ENCODE measurements at regions not wholly inside any gene's neighbourhood (a gene's known extent, or its start where the extent isn't known, plus 50 kb on each side); places are given as distances from the start of the nearest gene placed in this dataset.
A peak's percentile ranks its signal among the peaks of the same experiment; 100 is the strongest.

DNA sequence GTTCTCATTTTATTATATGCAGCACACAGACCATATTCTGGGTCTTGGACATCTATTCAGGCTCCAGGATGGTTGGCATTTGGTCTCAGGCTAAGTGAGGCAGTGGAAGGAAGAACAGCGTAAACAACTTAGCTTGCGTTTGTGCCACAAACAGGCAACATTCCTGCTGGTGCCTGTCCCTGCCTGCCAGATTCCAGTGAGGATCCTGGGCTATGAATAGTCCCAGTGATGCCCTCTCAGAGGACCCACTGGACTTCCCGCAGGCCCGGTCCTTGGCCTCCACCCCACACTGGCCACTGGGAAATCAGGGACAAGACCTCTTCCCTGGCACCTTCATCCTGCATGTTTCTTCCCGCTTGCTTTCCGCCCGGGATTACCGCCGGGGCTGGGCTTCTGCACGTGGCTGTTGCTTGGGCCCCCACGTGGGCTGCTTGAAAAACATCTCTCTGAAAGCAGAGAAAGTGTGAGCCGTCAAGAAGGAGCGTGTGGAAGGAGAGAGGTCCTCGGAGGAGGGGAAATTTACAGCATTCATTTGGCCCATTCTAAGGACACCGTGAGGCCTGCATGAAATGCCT, 145.1 kb upstream of the WNT4 start:
- H3K4me3 ChIP-seq (ENCODE audit: low read depth, poor library complexity, severe bottlenecking): no peak overlapping the region
- intact Hi-C loops (cut with DNase I; ENCODE audit: low total_unique reads): no loop called here
- WGBS, 2 donors: 38 to 40% methylated on average over 15 of the region's 15 CpGs
- TF ChIP-seq, protein P1, sequence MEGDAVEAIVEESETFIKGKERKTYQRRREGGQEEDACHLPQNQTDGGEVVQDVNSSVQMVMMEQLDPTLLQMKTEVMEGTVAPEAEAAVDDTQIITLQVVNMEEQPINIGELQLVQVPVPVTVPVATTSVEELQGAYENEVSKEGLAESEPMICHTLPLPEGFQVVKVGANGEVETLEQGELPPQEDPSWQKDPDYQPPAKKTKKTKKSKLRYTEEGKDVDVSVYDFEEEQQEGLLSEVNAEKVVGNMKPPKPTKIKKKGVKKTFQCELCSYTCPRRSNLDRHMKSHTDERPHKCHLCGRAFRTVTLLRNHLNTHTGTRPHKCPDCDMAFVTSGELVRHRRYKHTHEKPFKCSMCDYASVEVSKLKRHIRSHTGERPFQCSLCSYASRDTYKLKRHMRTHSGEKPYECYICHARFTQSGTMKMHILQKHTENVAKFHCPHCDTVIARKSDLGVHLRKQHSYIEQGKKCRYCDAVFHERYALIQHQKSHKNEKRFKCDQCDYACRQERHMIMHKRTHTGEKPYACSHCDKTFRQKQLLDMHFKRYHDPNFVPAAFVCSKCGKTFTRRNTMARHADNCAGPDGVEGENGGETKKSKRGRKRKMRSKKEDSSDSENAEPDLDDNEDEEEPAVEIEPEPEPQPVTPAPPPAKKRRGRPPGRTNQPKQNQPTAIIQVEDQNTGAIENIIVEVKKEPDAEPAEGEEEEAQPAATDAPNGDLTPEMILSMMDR (IDR thresholded peaks at IDR 0.05): no peak
- DNase-seq (ENCODE audit: low spot score in 2 of 2): peak in 1 of 2 donors; percentile 59

DNA sequence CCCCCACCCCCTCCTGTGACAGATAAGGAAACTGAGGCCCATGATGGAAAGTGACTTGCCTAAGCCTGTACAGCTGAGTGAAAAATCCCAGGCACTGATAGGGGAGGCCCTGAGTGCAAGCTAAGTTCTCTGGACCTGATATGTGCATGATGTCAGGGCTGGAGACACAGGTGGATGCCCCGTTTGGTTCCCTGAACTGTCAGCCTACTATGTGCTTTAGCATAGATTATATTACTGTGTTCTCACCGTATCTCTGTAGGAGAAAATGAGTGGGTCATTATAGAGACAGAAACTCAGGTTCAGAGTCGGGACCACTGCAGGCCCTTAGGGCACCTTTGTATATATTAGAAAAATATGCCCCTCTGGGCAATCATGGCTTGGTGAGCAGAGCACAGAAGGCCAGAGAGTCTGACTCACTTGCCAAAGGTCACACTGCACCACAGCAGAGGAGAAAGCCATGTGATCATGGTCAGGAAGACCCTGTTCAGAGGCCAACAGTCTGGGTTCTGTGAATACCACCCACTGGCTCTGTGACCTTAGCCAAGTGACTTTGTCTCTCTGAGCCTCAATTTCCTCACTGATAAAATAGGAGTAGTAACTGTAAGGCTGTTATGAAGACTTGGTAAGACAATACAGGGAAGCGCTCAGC, 145.8 kb upstream of the WNT4 start:
- 63 to 77% methylated on average over 4 of the region's 4 CpGs for WGBS, 2 donors
- intact Hi-C loops (cut with DNase I; ENCODE audit: low total_unique reads): no loop called here
- peak in 1 of 2 donors; percentile 20 for DNase-seq (ENCODE audit: low spot score in 2 of 2)
- TF ChIP-seq POLR2A (IDR thresholded peaks at IDR 0.05): no peak
- TF ChIP-seq, protein P1 (IDR thresholded peaks at IDR 0.05): no peak
- no peak overlapping the region for H3K4me3 ChIP-seq (ENCODE audit: low read depth, poor library complexity, severe bottlenecking)

DNA sequence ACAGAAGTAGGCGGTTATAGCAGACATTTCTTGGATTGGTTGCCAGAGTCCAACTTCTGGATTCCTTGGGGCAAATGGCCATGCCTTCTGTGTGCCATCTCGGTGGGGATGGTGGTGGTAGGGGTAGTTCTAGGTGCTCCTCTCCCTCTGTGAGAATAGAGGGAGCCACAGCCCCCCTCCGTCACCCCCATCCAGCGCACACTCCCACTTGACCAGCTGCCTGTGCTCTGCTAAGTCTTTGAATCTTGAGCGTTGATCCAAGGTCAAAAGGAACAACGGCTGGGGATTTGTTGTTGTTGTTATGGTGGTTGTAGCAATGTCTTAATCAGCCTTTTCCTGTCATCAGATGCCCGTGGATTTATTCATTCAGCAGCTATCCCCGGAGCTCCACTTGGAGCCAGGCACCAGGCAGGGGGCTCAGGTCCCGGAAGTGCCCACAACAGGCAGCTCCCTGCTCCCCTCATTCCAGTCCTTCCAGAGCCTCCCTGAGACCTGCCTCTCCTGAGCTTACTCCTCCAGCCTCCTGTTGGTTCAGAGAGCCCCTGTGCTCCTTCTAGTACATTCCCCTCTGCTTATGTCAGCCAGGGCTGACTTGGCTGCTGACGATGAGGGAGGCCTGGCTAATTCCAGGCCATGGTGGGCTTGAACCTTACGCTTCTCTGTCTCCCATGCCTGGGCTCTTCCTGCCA, 146.6 kb upstream of the WNT4 start:
- WGBS, 2 donors: 78 to 79% methylated on average over 11 of the region's 11 CpGs
- TF ChIP-seq, protein P1 (IDR thresholded peaks at IDR 0.05): no peak
- no peak for TF ChIP-seq POLR2A (IDR thresholded peaks at IDR 0.05)
- peak in 1 of 2 donors; percentile 37 for DNase-seq (ENCODE audit: low spot score in 2 of 2)
- no peak overlapping the region for H3K4me3 ChIP-seq (ENCODE audit: low read depth, poor library complexity, severe bottlenecking)
- intact Hi-C loops (cut with DNase I; ENCODE audit: low total_unique reads): no loop called here

DNA sequence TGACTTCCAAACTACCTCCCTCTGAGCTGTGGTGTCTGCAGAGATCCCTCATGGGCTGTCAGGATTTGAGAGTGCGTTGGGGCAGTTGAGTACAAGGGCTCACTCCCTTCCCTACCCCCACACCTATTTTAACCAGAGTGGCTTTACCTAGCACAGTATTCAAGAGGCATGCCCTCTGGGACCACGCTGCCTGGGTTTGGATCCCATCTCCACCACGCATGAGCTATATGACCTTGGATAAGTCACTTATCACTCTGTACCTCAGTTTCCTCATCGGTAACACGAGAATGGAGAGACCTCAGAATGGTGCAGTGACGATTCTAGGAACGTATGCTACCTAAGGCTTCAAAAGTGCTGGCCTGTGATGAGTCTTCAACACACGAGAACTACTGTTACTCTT, 147.3 kb upstream of the WNT4 start:
- DNase-seq (ENCODE audit: low spot score in 2 of 2): peak in 1 of 2 donors; percentile 60

DNA sequence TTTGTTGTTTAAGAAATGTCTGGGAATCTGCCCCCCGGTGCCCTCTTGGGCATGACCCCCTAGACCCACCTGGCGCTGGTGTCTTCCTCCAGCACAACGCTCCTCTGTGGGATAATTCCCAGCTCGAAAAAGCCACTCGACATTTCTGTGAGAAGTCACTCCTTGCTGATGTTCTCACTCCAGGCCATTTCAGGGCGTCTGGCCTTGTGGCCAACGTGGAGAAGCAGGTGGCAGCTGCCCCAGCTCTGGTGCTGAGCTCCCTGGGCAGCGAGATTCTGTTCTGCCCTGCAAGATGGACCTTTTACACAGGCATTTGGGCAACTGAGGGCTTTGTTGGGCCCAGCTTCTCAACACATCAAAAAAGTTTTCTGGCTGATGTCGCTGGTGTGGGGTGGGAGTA, 147.7 kb upstream of the WNT4 start:
- H3K4me3 ChIP-seq (ENCODE audit: low read depth, poor library complexity, severe bottlenecking): no peak overlapping the region
- WGBS, 2 donors: 88 to 97% methylated on average over 9 of the region's 9 CpGs
- peak in 1 of 2 donors; percentile 57 for DNase-seq (ENCODE audit: low spot score in 2 of 2)
- intact Hi-C loops (cut with DNase I; ENCODE audit: low total_unique reads): no loop called here
- TF ChIP-seq, protein P1 (IDR thresholded peaks at IDR 0.05): no peak
- no peak for TF ChIP-seq POLR2A (IDR thresholded peaks at IDR 0.05)

More for the DNA sequence above, 147.3 kb upstream of the WNT4 start:
- no peak overlapping the region for H3K4me3 ChIP-seq (ENCODE audit: low read depth, poor library complexity, severe bottlenecking)
- WGBS, 2 donors: 82 to 96% methylated on average over 8 of the region's 8 CpGs
- intact Hi-C loops (cut with DNase I; ENCODE audit: low total_unique reads): no loop called here
- TF ChIP-seq POLR2A (IDR thresholded peaks at IDR 0.05): no peak

DNA sequence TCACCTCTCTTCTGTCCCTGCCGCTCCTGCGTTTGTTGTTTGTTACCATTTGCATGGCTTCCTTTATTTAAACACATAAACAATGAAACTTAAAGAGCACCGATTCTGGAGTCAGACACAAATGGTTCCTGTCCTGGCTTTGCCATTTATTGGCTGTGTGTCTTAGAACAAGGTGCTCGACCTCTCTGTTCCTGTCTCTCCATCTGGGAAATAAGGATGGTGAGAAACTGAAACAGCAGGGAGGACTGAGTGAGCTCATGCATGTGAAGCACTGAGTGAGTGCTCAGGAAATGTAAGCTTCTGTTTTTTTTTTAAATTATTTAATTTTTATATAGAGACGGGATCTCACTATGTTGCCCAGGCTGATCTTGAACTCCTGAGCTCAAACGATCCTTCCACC, 148.2 kb upstream of the WNT4 start:
- intact Hi-C loops (cut with DNase I; ENCODE audit: low total_unique reads): no loop called here
- 75 to 84% methylated on average over 6 of the region's 6 CpGs for WGBS, 2 donors
- no peak for TF ChIP-seq POLR2A (IDR thresholded peaks at IDR 0.05)
- TF ChIP-seq, protein P1 (IDR thresholded peaks at IDR 0.05): no peak
- no peak for DNase-seq (ENCODE audit: low spot score in 2 of 2)
- H3K4me3 ChIP-seq (ENCODE audit: low read depth, poor library complexity, severe bottlenecking): no peak overlapping the region
